Inferior parietal cortex (tissue), 1 donor: ENCODE measurements at regions not wholly inside any gene's neighbourhood (a gene's known extent, or its start where the extent isn't known, plus 50 kb on each side); places are given as distances from the start of the nearest gene placed in this dataset.
A peak's percentile ranks its signal among the peaks of the same experiment; 100 is the strongest.
"Not testable (repeated sequence)": the region's sequence is repeated elsewhere in the genome, so short reads cannot be mapped to it uniquely, and the experiment has no call there.

Experiments
- DNase-seq: peaks from one replicate; pipeline ENCODE4 v3.0.0-alpha.2; 2016; ENCODE audit errors: extremely low spot score

- no peak for DNase-seq
Measured at GRCh38 chr4:186481998-186482790, 73.2 kb downstream of the MTNR1A start.

DNA sequence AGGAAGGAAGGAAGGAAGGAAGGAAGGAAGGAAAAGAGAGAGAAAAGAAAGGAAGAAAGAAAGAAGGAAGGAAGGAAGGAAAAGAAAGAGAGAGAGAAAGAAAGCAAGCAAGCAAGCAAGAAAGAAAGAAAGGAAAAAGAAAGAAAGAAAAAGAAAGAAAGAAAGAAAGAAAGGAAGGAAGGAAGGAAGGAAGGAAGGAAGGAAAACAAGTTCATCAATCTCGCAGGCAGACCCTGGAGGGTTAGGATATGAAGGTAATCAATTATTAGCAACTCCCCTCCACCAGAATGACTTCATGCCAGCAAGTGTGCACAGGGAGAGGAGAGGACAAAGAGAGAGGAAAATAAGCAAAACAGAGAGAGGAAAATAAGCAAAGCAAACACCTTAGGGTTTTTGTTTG is 80.2 kb downstream of the MTNR1A start:
- DNase-seq = no peak

GRCh38 chr4:186473933-186474332 is 81.4 kb downstream of the MTNR1A start:
- no peak for DNase-seq

DNA sequence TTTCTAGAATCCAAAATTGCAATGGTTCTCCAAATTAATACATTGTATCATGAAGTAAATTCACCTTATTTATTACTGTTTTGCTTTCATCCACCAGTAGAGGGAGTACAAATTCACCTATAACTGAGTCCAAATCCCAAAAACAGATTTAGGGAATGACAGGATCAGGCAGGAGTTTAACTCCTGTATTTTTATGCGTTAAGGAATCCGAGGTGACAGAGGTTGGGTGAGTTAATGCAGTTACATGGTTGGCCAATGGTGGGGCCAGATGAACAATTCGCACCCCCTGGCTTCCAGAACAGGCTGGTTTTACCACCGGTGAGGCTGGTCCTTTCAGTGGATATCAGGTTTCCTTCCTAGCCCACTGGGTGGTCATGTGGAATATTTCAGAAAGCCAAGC is 82.4 kb downstream of the MTNR1A start:
- peak; percentile 51 for DNase-seq

DNA sequence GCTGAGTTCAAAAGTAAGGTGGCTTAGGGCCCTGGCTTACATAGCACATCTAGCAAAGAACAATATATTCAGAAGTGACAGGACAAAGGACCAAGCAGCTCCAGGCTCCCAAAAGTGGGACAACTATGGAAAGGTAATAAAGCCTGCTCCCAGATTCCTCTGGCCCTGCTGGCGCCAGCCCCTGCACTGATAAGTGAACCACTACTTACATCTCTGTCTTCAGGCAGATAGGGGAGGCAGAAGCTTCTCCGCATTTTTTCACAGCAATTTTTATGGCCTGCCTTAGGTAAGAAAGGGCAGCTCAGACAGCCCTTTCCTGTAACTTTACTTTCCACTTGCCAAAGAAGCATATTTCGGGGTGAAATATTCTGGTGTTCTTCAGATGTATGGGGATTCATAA is 83.9 kb downstream of the MTNR1A start:
- no peak for DNase-seq

- no peak for DNase-seq
Measured at GRCh38 chr4:186458050-186458449, 97.3 kb downstream of the MTNR1A start.

GRCh38 chr4:186451982-186452381 is 103.4 kb downstream of the MTNR1A start:
- no peak for DNase-seq

DNA sequence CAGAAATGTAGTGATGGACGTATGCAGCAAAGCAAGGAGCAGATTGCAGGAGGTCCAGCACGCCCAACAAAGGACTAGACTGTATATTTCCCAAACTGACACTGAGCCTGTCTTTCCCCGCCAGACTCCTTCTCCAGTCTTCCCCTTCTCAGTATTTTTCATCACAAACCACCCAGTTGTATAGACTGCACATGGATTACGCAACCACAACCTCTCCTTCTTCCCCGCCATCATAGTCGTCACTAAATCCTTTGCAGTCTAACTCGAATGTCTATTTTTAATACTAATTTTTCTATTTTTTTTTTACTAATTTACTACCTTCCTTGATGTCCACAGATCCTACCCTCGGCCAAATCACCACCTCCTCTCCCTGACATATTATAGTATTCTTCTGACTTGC is 105.4 kb downstream of the MTNR1A start:
- DNase-seq = no peak

DNA sequence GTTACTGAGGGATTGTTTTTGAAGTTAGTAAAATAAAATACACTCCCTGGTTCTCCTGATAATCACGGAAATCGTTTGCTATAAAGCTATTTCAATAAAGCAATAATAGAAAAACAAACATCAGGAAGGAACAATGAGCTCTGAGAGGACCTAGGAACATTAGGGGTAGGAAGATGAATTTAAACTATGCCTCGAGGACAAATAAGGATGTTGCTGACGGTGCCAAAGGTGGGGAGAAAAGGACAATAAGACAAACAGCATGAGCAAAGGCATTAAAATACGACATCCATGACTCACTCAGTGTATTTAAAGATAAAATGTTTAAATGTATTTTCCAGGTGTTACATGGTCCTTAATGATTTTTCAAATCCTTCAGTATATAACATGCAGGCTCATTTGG is 110.3 kb downstream of the MTNR1A start:
- DNase-seq = no peak

- no peak for DNase-seq
Measured at GRCh38 chr4:186441502-186441901, 113.9 kb downstream of the MTNR1A start.

DNA sequence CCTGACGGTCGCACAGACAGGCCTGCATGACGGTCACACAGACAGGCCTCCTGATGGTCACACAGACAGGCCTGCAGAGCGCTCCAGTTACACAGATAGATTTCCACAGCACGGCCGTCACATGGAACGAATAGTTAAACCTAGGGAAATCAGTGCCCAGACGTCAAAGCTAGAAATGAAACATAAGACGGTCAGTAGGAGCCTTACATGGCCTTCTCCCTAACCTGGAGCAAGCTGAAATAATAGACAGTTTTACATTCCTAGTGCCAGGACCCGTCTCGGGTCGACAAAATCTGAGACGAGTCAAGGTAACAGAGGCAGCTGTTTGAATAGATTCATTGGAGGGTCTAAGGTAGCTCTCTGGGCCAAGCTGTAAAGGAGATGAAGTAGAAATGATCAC is 126.9 kb downstream of the MTNR1A start:
- DNase-seq = no peak

GRCh38 chr4:186424745-186425144 is 130.6 kb downstream of the MTNR1A start:
- no peak for DNase-seq

- DNase-seq = no peak
Measured at GRCh38 chr4:186422296-186422695, 133.1 kb downstream of the MTNR1A start.

DNA sequence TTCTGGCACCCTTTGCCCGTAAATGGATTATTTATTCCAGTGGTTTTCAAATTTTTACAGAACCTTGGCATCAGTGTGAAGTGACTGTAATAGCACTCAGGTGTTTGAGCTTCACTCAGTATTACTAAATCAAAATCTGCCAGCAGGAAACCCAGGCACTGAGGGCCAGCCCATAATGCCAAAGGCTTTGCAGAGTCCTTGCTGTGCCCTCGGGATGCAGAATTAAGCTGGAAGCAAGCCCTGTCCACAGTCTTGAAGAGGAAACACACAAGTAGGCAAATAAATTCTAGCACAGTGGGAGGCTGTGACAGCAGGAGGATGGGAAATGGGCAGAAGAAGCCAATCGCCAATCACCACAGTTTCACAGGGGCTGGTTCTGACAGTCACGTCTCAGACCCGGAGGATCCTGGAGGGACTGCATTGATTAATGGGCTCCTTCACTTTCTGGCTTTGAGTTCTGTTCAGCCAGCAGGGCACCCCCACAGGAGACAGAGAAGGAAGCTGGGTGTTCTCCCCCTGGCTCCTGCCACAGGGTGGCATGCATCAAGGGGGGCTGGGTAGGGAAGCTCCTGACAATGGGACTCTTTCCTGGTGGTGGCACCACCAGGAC is 138.8 kb downstream of the MTNR1A start:
- DNase-seq = no peak

GRCh38 chr4:186414390-186414789 is 141.0 kb downstream of the MTNR1A start:
- no peak for DNase-seq

DNA sequence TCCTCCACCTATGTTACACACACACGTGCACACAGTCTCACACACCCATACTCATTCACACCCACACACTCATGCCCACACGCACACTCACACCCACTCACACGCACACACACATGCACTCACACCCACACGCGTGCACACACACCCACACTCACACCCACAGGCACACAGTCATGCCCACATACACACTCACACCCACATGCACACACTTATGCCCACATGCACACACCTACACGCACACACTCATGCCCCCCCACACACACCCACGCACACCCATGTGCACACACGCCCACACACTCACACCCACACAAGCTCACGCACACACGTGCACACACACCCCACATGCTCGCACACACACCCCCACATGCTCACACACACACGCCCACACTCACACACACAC is 140.0 kb downstream of the F11 start:
- no peak for DNase-seq

DNA sequence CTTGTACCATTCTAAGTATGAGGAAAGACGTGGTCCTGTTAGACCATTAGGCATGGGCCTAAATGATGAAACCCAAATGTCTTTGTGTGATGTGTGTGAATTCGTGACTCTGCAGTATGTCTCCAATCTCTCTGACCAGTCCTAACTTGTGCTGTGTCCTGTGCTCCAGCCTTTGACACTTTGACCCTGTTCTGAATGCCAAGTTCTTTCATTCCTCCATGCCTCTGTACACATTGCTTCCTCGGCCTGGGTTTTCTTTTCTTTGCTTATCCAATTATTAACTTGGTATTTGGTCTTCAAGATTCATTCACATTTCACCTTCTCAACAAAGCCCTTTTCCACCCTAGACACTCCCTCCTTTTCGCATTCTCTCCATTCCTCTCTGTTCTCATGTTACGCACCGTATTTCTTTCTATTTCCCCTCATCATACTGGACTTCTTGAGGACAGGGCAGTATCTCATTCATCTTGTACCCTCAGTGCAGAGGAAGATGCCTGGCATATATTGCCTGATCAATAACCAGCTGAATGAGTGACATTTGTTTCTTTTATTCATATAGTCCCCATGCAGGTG is 138.7 kb downstream of the F11 start:
- no peak for DNase-seq

DNA sequence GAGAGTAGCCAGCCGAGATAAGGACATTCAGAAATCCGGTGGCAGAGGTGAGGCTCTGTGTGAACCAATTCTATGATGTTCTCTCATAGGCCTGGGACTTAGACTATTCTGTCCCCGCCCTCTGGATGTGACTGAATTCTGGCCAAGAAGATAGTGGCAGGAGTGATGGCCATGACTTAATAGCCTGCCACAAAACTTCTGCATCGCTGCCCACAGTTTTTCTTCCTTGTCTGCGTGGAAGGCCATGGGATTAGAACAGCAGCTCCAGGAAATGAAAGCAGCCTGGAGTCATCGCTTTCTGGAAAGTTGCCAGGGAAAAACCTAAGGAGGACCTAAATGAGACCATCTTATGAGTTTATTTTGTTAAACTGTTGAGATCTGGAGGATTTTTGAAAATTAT is 134.7 kb downstream of the F11 start:
- no peak for DNase-seq

DNA sequence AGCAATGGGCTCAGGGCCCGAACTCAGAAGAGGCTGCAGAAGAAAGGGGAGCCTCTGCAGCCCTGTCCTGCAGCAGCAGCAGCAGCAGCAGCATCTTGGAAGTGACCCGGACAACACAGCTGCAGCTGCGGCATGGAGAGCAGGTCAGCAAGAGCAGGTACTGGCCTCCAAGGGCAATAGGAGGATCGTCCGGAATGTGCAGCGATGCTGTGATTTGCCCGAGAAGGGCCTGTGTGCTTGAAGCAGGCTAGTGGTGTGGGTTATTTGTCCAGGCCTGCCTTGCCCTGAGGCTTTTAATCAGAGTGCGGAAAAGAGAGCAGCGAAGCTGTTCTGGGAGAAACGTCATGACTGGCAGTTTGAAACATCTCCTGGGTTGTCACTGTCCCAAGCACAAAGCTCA is 126.0 kb downstream of the F11 start:
- no peak for DNase-seq

DNA sequence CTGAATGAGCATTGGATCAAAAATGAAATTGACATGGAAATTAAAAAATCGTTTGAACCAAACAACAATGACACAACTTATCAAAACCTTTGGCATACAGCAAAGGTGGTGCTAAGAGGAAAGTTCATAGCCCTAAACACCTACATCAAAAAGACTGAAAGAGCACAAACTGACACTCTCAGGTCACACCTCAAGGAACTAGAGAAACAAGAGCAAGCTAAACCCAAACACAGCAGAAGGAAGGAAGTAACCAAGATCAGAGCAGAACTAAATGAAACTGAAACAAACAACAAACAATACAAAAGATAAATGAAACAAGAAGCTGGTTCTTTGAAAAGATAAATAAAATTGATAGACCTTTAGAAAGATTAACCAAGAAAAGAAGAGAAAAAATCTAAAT is 118.3 kb downstream of the F11 start:
- DNase-seq = not testable (repeated sequence)

DNA sequence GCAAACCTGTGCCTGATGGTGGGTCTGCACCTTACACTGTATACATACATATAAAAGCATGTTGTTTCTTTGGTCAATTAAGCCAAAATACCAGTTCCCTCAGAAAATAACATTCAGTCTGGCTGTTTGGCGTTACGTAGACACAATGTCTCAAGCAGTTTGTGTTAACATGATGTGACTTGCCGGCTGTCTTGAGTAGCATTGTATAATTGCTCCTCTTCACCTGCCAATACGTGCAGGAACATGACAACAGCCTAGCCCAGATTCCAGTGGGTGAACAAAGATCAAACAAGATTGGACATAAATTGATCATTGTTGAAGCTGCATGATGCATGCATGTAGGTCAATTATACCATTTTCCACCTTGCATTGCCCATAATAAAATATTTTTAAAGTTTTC is 102.3 kb downstream of the F11 start:
- DNase-seq = no peak

DNA sequence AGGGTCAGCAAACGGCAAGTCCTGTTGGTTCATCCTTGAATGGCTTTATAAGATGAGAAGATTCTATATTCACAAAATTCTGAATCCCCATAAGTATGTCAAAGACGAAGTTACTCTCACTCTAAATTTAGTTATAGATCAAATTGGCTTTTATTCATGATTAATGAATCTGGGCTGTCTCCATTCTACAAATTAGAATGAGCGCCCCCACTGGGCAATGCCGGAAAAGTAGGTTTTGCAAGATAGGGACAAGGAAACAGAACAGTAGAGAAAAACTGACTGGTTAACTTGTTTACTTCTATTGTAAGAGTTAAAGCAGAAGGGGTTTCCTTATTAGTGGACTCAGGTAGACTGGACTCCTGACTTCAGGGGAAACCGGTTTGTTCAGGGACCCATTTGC is 100.3 kb downstream of the F11 start:
- DNase-seq = no peak

GRCh38 chr4:186363038-186363437 is 97.0 kb downstream of the F11 start:
- DNase-seq = not testable (repeated sequence)
